ENCODE measurements at regions not wholly inside any gene's neighbourhood (a gene's known extent, or its start where the extent isn't known, plus 50 kb on each side); places are given as distances from the start of the nearest gene placed in this dataset.

DNA sequence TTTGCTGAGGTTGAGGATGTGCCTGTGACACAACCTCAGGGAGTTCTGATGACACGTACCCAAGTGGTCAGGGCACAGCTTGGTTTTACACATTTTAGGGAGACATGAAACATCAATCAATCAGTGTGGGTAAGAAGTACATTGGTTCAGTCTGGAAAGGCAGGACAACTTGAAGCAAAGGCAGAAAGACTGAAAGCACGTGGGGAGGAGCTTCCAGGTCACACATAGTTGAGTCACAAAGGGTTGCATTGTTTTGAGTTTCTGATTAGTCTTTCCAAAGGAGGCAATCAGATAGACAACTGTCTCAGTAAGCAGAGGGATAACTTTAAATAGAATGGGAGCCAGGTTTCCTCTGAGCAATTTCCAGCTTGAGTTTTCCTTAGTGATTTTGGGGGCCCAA, 1910.0 kb upstream of the AGA start:
- Histone ChIP-seq H3K18ac (ENCODE audit: low read depth, low read length) (no peak overlapping the region), H2AK5ac (ENCODE audit: low read depth, low read length) (no peak overlapping the region), H3K4ac (ENCODE audit: low read depth, low read length) (no peak overlapping the region), H2AK9ac (replicated peaks; ENCODE audit: low read depth, low read length, poor library complexity) (no peak overlapping the region), H3K9me1 (ENCODE audit: insufficient read depth, low read length) (no peaks in the 10 kb centered on the region), H3K56ac (ENCODE audit: extremely low read depth, insufficient read depth, low read length) (no peak overlapping the region), H3K79me1 (ENCODE audit: low read depth in 1 of 2, low read length in 2 of 2) (no peaks in the 10 kb centered on the region), H4K20me1 (ENCODE audit: insufficient read depth, low read length) (no peaks in the 10 kb centered on the region), H4K5ac (ENCODE audit: low read depth, low read length) (no peak overlapping the region), H3K4me1 (ENCODE audit: control insufficient read depth, insufficient read depth, low read length) (no peaks in the 10 kb centered on the region), H3K36me3 (ENCODE audit: control insufficient read depth, insufficient read depth, low read length) (no peaks in the 10 kb centered on the region), H3K14ac (replicated peaks; ENCODE audit: low read depth, low read length) (no peak overlapping the region), H4K8ac (ENCODE audit: low read depth in 2 of 2, low read length in 2 of 2) (no peak overlapping the region), H4K91ac (ENCODE audit: insufficient read depth, low read depth, low read length) (no peak overlapping the region), H3K9me3 (ENCODE audit: control insufficient read depth, insufficient read depth, low read length) (no peaks in the 10 kb centered on the region), H3K4me3 (ENCODE audit: insufficient read depth, low read depth, low read length) (no peak overlapping the region), H3K4me2 (ENCODE audit: low read depth, low read length) (no peak overlapping the region), H3K27me3 (ENCODE audit: control insufficient read depth, insufficient read depth, low read length) (no peaks in the 10 kb centered on the region), H3K27ac (ENCODE audit: insufficient read depth, low read length) (no peak overlapping the region), H2BK5ac (ENCODE audit: low read depth, low read length, poor library complexity, severe bottlenecking) (no peak overlapping the region), H3K9ac (ENCODE audit: low read depth, low read length) (no peak overlapping the region), H2BK15ac (ENCODE audit: low read depth, low read length) (no peak overlapping the region), H2BK20ac (ENCODE audit: low read depth, low read length) (no peak overlapping the region), H2AFZ (replicated peaks; ENCODE audit: low read length, poor library complexity) (no peak overlapping the region), H3K23ac (ENCODE audit: low read depth, low read length) (no peak overlapping the region), H2BK120ac (ENCODE audit: low read depth, low read length) (no peak overlapping the region)
- WGBS, 2 experiments (ENCODE audit: extremely low coverage in 2 of 2, insufficient read length in 1 of 2), result no CpG with 5 or more reads among the region's 2 CpGs
- no peak for ATAC-seq (ENCODE audit: low read depth)
- no peak for TF ChIP-seq CEBPB (IDR thresholded peaks at IDR 0.05; ENCODE audit: low read depth, low read length)
- TF ChIP-seq POLR2A (IDR thresholded peaks at IDR 0.05; ENCODE audit: low read depth, low read length), result no peak
- TF ChIP-seq, protein P1, sequence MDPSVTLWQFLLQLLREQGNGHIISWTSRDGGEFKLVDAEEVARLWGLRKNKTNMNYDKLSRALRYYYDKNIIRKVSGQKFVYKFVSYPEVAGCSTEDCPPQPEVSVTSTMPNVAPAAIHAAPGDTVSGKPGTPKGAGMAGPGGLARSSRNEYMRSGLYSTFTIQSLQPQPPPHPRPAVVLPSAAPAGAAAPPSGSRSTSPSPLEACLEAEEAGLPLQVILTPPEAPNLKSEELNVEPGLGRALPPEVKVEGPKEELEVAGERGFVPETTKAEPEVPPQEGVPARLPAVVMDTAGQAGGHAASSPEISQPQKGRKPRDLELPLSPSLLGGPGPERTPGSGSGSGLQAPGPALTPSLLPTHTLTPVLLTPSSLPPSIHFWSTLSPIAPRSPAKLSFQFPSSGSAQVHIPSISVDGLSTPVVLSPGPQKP (IDR thresholded peaks at IDR 0.05; ENCODE audit: borderline replicate concordance, low read depth, low read length), result no peak
- no peak for TF ChIP-seq USF2 (IDR thresholded peaks at IDR 0.05; ENCODE audit: low read depth, low read length)
- TF ChIP-seq NFE2L2 (IDR thresholded peaks at IDR 0.05; ENCODE audit: low read depth, low read length), result no peak
- TF ChIP-seq CHD1 (IDR thresholded peaks at IDR 0.05; ENCODE audit: low read depth, low read length), result no peak
- no peak for TF ChIP-seq FOS (IDR thresholded peaks at IDR 0.05; ENCODE audit: low read depth, low read length)
- TF ChIP-seq RFX5 (IDR thresholded peaks at IDR 0.05; ENCODE audit: low read depth, low read length), result no peak
- no peak for TF ChIP-seq MAZ (IDR thresholded peaks at IDR 0.05; ENCODE audit: borderline replicate concordance, low read depth, low read length)
- no peak for TF ChIP-seq MAFK (IDR thresholded peaks at IDR 0.05; ENCODE audit: low read depth, low read length)
- no peak for TF ChIP-seq RAD21 (IDR thresholded peaks at IDR 0.05; ENCODE audit: low read length)
- no peak for TF ChIP-seq MXI1 (IDR thresholded peaks at IDR 0.05; ENCODE audit: borderline replicate concordance, low read depth, low read length)
- TF ChIP-seq CTCF (conservative IDR thresholded peaks at IDR 0.05; ENCODE audit: low read depth, low read length), result no peak
- TF ChIP-seq RCOR1 (IDR thresholded peaks at IDR 0.05; ENCODE audit: insufficient replicate concordance, low read length), result no peak
- TF ChIP-seq BHLHE40 (IDR thresholded peaks at IDR 0.05; ENCODE audit: low read depth, low read length), result no peak
- no peak for TF ChIP-seq SMC3 (IDR thresholded peaks at IDR 0.05; ENCODE audit: low read depth, low read length)
- BruUV-seq (replicated peaks), result no TSS peak
- in situ Hi-C loops (cut with MboI; ENCODE audit: low sequenced_read_pairs), result no loop called here
- ChIA-PET POLR2A (ENCODE audit: unreplicated experiment) (no interaction called here), CTCF (no interaction called here)
- intact Hi-C loops (cut with micrococcal nuclease), result no loop called here
- dilution Hi-C loops (cut with HindIII; ENCODE audit: low sequenced_read_pairs, unreplicated experiment), result no loop called here
- no peak for DNase-seq

Measured in IMR-90 (cell line).